ENCODE measurements at regions not wholly inside any gene's neighbourhood (a gene's known extent, or its start where the extent isn't known, plus 50 kb on each side); places are given as distances from the start of the nearest gene placed in this dataset.
"Not testable (repeated sequence)": the region's sequence is repeated elsewhere in the genome, so short reads cannot be mapped to it uniquely, and the experiment has no call there.

GRCh38 chr5:67746608-67747007 is 468.9 kb upstream of the PIK3R1 start:
- H2AFZ ChIP-seq (ENCODE audit: low read depth, low read length, poor library complexity, severe bottlenecking); RAD21 ChIA-PET (ENCODE audit: low non-redundant PET in 1 of 2, low total read pairs in 2 of 2, uncharacterized antibody in 2 of 2, unreplicated experiment in 2 of 2); H3K4me3 ChIP-seq (replicated peaks in 1 of 2; ENCODE audit: low read depth in 1 of 2, low read length in 2 of 2); H3K79me2 ChIP-seq (ENCODE audit: insufficient read depth, low read length); intact Hi-C loops (cut with micrococcal nuclease); H3K4me1 ChIP-seq (ENCODE audit: control insufficient read depth in 1 of 2, insufficient read depth in 2 of 2, low read length in 2 of 2); H3K36me3 ChIP-seq (ENCODE audit: control insufficient read depth in 1 of 2, insufficient read depth in 2 of 2, low read length in 2 of 2); H3K9ac ChIP-seq (ENCODE audit: low read length); POLR2A ChIA-PET; ATAC-seq; H3K9me2 ChIP-seq (ENCODE audit: insufficient read depth); BruUV-seq (replicated peaks); H3K4me2 ChIP-seq (ENCODE audit: low read length); H3K27ac ChIP-seq (ENCODE audit: low read depth, low read length); CTCF ChIA-PET; DNase-seq (ENCODE audit: low read depth, low spot score); H3K27me3 ChIP-seq (ENCODE audit: insufficient read depth, low read length); H3K9me3 ChIP-seq (ENCODE audit: control insufficient read depth in 1 of 2, insufficient read depth in 1 of 2, low read depth in 1 of 2, low read length in 2 of 2); H4K20me1 ChIP-seq (ENCODE audit: insufficient read depth): not testable (repeated sequence)

GRCh38 chr5:67746103-67746502 is 469.5 kb upstream of the PIK3R1 start:
- DNase-seq (ENCODE audit: low read depth, low spot score) (no peak), ATAC-seq (no peak)
- Histone ChIP-seq H2AFZ (ENCODE audit: low read depth, low read length, poor library complexity, severe bottlenecking) (no peak overlapping the region), H3K4me1 (ENCODE audit: control insufficient read depth in 1 of 2, insufficient read depth in 2 of 2, low read length in 2 of 2) (no peaks in the 10 kb centered on the region), H3K4me2 (ENCODE audit: low read length) (no peak overlapping the region), H3K79me2 (ENCODE audit: insufficient read depth, low read length) (no peaks in the 10 kb centered on the region), H4K20me1 (ENCODE audit: insufficient read depth) (no peaks in the 10 kb centered on the region), H3K27me3 (ENCODE audit: insufficient read depth, low read length) (no peaks in the 10 kb centered on the region), H3K9me2 (ENCODE audit: insufficient read depth) (no peaks in the 10 kb centered on the region), H3K9me3 (ENCODE audit: control insufficient read depth in 1 of 2, insufficient read depth in 1 of 2, low read depth in 1 of 2, low read length in 2 of 2) (no peaks in the 10 kb centered on the region), H3K9ac (ENCODE audit: low read length) (no peak overlapping the region), H3K4me3 (replicated peaks in 1 of 2; ENCODE audit: low read depth in 1 of 2, low read length in 2 of 2) (no peak overlapping the region), H3K36me3 (ENCODE audit: control insufficient read depth in 1 of 2, insufficient read depth in 2 of 2, low read length in 2 of 2) (no peaks in the 10 kb centered on the region), H3K27ac (ENCODE audit: low read depth, low read length) (no peak overlapping the region)
- ChIA-PET RAD21 (ENCODE audit: low non-redundant PET in 1 of 2, low total read pairs in 2 of 2, uncharacterized antibody in 2 of 2, unreplicated experiment in 2 of 2) (no interaction called here), CTCF (no interaction called here), POLR2A (no interaction called here)
- BruUV-seq (replicated peaks) = no TSS peak
- intact Hi-C loops (cut with micrococcal nuclease) = no loop called here
- TF ChIP-seq JUND (IDR thresholded peaks at IDR 0.05) = no peak
- TF ChIP-seq REST (IDR thresholded peaks at IDR 0.05; ENCODE audit: low read depth) = no peak
- no peak for TF ChIP-seq RAD21 (IDR thresholded peaks at IDR 0.05; ENCODE audit: low read depth)
- no peak for TF ChIP-seq POLR2A (IDR thresholded peaks at IDR 0.05; ENCODE audit: borderline replicate concordance, extremely low read depth, insufficient read depth, insufficient read length)
- TF ChIP-seq EGR1 (IDR thresholded peaks at IDR 0.05; ENCODE audit: low read depth) = no peak
- no peak for TF ChIP-seq POLR2AphosphoS5 (IDR thresholded peaks at IDR 0.05; ENCODE audit: low read depth, low read length)
- no peak for TF ChIP-seq EZH2 (IDR thresholded peaks at IDR 0.05)
- TF ChIP-seq ZBTB33 (IDR thresholded peaks at IDR 0.05; ENCODE audit: extremely low read depth, insufficient replicate concordance, low read length) = no peak
- TF ChIP-seq ZFX (IDR thresholded peaks at IDR 0.05) = no peak
- TF ChIP-seq FOSL1 (IDR thresholded peaks at IDR 0.05; ENCODE audit: low read depth) = no peak
- TF ChIP-seq ZNF274 (IDR thresholded peaks at IDR 0.05; ENCODE audit: low read depth, low read length) = no peak
- no peak for TF ChIP-seq MAX (IDR thresholded peaks at IDR 0.05)
- no peak for TF ChIP-seq YY1 (IDR thresholded peaks at IDR 0.05; ENCODE audit: extremely low read depth, insufficient replicate concordance, low read depth, low read length)
- no peak for TF ChIP-seq CTCF (IDR thresholded peaks at IDR 0.05 in 2 of 3, conservative IDR thresholded peaks at IDR 0.05 in 1 of 3; ENCODE audit: borderline replicate concordance in 1 of 3, insufficient read depth in 1 of 3, low read depth in 2 of 3, low read length in 2 of 3)
